GM21390 (cell line): ENCODE measurements at regions not wholly inside any gene's neighbourhood (a gene's known extent, or its start where the extent isn't known, plus 50 kb on each side); places are given as distances from the start of the nearest gene placed in this dataset.

Source experiments
- ATAC-seq: cut with Tn5 transposase; IDR thresholded peaks from one replicate; pipeline ENCODE4 v1.9.1; 2021; ENCODE audit not compliant: unreplicated experiment

DNA sequence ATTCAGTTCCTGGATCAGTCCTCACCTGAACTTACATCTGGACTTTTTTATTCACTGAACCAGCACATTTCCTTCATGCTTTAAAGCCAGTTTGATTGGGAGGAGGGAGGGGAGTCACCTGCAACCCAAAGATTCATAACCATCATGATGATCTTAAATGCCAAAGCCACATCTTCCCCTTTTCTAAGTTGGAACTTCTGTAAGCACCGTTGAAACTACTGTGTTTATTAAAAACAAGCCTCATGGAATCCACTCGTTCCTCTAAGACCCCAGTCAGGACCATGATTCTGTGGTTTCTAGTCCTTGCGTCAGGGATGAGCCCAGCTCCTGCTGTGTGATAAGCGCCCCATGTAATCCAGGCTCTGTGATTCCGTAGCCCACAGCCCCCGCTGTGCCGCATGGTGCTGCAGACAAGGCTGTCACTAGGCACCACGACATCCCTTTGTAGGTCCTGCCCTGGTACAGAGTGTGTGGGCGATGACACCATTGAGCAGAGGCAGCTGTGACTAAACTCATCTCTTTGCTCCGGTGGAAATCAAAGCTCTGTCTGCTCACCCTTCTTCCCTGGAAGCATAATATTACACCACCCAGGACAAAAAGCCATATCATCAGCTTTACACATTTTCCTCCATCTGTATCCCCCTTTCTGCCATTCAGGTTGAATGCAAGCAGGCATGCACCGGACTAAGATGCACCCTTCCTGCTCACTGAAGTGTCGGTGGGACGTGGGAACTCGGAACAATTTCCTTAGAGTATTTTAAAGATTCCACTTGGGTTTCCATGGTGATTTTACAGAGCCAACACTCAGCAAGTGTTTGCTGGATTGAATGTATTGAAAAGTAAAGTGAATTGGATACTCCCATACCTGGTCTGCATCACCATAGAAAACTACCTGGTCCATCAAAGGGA is 132.0 kb upstream of the FSTL4 start:
- no peak for ATAC-seq

DNA sequence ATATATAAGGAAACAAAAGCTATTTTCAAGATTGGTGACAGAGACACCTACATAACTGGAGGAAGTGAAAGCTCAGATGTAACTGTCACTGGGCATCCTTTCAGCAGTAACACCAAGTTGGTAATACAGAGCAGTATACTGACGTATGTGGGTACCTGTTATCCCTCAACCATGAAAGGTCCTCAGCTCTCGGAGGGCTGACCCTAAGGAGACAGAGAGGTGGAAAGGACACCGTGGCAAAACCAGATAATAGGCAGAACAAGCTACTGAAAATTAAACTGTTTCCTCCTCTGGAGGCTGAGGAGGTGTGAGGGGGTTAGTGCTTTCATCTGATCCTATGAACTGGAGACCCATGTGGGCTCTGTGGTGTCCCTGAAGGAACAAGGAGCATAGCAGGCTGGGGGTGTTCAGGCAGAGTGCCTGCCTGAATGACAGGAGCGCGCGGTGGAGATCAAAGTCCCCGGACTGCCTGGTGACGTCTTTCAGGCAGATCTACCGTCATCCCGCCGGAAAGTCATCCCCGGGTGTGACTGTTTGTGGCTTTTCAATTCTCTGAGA is 130.2 kb upstream of the FSTL4 start:
- no peak for ATAC-seq

DNA sequence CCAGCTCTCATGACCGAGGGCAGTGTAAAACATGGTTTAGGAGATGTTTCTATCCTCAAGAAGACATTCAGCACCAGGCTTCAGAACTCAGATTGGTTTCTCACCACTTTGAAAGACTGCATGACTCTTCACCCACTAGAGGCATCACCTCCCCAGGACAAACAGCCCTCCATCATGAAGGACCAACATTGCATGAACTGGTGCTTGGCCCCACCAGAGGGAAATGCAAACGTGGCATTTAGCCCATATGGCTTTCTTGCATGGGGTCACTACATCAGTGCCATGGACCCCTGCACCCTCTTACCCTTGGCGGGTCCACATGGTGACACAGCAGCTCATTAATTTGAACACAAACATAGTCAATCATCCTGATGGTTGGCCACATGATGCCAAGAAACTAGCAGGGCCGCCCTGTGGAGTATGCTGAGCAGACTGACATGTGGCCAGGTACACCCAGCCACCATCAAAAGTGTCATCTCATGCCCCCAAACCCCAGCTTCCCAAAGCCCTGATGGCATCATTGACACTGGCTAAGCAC is 129.5 kb upstream of the FSTL4 start:
- ATAC-seq = no peak

DNA sequence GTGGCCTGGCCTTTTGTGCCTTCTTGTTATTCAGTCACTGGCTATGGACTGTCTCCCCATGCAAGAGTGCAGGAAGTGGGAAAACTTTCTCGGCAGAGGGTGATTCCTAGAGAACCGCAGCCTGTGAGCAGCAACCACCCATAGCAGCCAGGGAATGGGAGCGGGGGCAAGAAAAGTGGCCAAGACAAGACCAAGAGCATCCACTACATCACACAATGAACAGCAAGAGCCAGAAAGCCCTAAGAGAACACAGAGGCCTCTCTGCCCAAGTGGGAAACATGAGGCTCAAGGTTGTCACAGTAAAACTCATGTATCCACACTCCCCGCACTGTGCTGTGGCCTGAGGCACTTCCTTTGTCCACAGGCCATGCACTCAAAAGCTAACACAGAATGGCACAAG is 129.1 kb upstream of the FSTL4 start:
- no peak for ATAC-seq

DNA sequence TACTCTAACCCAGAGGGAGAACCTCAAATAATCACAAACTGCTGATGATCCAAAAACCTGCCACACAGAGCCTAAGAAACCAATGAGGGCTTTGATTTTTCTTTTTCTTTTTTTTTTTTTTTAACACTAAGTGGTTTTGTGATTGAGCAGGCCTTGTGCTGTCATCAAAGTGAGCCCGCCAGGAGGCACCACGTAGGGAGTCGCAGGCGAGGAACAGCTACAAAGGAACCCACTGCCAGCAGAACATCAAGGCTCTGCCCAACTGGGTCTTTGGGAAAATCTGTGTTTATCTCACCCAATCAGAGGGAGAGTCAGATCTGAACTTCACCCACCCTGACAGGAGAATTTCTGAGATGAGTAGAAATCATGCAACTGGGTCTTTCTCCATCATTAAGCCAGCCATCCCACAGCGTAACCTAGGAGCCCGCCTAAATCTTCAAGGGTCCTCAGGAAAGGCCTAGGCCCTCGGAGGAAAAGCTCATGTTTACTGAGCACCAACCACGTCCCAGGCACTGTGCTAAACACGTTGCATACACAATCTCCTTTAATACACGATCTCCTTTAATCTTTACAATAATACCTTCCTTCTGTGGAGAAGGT is 126.9 kb upstream of the FSTL4 start:
- no peak for ATAC-seq

DNA sequence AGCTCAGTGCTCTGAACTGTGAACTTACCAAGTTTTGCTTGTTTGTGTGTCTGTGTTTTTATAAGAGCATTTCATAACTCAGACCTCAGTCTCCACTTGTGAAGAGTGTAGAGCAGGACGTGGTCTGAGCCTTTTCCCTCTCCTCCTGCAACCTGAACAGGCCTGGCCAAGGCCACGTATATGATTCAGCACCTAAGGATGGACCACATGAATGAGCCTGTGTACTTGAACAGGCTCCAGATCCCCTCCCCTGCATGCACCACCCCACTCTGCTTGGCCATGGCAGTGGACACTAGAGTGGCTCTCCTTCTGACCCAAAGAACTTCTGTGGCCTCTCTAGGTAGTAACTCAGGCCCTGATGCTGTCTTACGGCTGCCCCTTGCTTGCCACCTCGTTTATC is 125.9 kb upstream of the FSTL4 start:
- no peak for ATAC-seq

DNA sequence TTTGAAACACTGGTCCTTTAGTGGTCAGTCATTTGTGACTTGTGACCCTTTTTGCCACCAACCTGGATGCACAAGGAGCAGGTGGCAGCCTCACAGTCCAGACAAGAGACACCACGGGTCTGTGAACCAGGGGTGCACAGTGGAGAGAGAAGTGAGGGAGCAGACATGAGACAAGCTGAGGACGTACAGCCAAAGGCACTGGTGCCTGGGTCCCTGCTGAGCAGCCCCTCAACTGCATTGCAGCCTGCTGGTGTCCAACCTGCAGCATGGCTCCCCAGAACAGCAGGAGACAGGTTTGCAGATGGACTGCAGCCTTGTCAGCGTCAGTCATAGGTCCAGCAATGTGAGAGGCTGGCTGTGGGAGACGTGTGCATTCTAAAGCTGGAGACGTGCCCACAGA is 124.2 kb upstream of the FSTL4 start:
- no peak for ATAC-seq

DNA sequence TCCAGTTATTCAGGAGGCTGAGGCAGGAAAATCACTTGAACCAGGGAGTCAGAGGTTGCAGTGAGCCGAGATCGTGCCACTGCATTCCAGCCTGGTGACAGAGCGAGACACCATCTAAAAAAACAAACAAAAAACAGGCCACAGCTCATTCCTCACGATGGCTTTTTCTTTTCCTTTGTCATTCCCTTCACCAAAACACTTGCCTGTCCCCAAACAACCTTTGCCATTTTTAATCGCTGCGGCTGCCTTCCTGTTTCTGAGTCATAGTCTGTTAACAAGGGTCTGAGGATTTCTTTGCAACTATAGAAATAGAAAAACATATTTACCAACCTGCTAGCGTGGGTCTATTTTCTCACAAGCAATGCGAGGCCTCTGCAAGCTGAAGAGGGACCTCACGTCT is 123.0 kb upstream of the FSTL4 start:
- ATAC-seq = no peak

DNA sequence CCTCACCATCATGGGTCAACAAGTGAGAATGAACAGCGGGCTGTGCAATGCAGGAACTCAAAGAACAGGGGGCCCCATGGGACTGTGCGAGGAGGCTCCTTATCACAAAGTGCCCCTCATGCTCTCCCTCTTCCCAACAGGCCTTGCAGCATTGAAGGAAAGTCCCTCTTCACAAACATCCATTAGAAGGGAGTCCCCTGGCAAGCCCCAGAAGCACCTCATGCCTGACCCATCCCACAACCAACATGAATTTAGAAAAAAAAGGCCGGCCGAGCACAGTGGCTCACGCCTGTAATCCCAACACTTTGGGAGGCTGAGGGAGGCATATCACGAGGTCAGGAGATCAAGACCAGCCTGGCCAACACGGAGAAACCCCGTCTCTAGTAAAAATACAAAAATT is 122.6 kb upstream of the FSTL4 start:
- no peak for ATAC-seq

DNA sequence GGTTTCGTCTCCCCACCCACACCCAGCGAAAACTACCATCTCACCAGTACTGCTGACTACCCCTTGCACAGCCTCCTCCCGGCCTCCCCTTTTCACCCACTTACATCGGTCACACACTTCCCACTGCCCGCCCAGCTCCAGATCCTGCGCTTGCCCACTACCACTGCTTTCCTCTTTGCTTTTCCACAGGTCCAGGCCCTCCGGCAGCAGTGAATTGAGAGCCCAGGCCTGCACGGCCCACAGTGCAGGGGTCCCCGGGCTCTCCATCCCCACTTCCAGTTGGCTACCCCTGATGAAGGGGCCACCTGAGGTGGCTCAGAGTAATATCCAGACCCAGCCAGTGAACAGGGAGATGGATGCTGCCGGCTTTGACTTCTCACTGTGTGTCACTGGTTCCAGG is 120.2 kb upstream of the FSTL4 start:
- ATAC-seq = no peak

DNA sequence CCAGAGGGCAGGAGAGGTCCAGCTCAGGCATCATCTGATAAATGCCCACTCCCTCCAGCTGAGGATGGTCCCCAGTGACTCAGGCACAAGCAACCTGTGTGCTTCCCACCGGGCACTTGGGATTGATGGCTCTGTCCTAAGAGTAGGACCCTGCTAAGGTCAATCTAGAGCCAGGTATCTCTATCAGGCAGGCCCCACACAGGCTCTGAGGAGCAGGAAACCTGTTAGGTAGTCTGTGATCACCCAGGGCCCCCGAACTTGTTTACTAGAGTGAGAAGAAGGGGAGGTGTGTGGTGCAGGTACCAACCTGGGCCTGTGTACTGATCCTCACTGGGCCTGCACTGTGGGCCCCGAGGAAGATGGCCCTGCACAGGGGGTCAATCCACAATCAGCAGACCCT is 119.6 kb upstream of the FSTL4 start:
- no peak for ATAC-seq

DNA sequence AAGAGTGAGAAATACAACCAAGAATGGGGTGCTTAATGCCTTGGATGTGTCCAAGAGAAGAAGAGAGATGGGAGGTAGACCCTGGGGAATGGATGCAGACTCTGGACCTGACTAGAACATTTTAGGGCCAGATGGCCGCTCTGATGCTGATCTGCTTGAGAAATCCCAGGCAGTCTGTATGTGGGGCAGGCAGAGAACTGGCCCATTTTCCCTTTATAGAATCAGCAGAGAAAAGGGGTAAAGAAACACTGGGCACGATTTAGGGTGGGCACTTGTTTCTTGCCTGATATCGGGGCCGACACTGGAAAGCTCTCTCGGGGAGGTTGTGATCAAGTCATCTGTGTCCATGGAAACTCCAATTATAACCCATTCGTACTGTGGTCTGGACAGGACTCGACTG is 118.5 kb upstream of the FSTL4 start:
- ATAC-seq = no peak

DNA sequence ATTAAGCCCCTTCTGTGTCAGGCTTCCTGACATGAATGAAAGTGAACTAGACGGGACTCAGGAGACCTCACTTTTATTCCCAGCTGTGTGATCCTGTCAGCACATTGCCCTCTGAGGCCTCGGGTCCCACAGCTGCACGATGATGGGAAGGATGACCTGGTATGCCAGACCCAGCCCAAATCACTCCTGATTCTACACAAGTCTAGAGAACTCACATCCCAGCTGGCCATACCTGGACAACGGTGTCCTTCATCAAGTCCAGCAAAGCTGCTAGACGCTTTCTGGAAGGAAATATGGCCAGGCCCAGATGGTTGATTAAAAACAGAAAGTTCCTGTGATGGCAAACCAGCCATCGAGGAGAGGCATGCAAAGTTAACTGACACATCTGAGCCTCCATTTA is 118.0 kb upstream of the FSTL4 start:
- no peak for ATAC-seq

DNA sequence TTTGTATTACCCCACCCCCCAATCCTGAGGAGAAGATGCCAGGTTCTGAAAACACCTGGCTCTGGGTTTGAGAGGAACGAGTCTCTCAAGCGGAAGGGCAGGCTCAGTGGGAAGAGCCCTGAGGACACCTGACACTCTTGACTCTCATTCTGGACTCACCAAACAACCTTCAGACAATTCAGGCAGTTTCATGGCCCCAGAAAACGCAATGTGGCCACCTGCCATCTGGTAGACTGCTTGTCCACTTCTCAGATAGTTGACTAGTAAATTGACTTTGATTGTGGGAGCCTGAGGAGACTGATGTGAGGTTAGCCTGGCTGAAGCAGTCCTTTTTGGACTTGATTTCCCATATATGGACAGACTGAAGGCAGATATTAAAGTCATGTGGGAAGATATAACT is 117.5 kb upstream of the FSTL4 start:
- no peak for ATAC-seq

DNA sequence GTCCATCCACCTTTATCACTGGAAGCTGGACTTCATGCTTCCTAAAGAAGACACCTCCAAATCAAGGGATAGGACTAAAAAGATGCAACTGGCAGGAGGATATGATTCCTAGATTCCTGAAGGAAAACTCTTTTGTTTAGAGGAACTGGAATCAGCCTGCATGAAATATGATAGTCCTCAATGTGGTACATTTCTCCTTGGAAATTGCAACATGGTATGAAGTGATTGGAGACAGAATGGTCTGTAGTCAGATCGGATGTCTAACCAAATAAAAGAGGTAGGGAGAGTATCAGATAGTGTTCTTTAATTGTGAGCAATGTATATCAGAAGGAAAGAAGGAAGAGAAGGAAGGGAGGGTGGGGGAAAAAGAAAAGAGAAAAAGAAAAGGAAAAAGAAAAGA is 116.1 kb upstream of the FSTL4 start:
- ATAC-seq = no peak

DNA sequence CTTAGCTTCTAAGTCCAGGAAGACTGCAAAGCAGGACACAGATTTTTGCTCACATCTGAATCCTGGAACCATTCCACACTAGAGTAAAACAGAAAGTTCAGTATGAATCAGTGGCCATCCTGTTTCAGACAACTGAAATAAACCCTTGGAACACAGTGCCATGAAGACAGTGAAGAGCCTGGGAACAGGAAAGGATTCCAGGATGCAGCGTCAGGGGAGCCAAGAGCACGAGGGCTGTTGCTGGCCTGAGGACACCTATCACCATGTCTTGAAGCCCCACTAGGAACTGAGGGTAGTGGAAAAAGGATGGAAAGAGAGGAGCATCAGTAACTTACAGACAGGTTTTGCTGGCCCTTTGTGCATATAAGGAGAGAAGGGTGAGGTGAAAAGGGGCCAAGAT is 115.3 kb upstream of the FSTL4 start:
- ATAC-seq = no peak

DNA sequence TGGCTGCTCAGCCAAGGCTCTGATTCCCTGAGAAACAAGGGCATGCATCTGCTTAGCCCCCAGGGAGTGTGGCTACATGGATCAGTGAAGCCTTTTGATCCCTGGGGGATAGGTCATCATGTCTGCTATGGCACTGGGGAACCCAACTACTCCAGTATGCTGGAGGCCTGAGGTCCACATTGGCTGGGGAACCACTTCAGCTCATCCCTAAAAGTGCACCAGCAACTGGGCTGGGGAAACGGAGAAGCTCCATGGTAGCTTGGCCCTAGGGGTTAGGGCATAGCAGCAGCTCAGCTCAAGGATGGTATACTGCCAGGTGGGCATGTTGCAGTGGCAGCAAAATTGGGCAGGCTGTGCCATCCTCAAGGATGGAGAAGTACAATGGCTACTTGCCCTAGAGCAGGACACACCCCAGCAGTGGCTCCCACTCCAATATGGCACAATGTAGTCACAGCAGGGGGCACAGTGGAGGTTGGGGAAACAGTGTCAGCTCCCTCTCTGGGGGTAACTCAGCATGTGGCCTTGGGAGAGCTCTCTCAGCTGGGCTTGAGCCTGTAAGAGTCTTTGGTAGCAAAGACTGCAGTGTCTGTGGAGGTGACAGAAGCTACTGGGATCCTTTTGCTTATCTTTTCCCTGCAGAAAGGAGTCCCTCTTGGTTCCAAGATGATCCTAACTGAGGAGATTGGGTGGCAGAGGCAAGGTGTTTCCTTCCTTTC is 111.5 kb upstream of the FSTL4 start:
- no peak for ATAC-seq

DNA sequence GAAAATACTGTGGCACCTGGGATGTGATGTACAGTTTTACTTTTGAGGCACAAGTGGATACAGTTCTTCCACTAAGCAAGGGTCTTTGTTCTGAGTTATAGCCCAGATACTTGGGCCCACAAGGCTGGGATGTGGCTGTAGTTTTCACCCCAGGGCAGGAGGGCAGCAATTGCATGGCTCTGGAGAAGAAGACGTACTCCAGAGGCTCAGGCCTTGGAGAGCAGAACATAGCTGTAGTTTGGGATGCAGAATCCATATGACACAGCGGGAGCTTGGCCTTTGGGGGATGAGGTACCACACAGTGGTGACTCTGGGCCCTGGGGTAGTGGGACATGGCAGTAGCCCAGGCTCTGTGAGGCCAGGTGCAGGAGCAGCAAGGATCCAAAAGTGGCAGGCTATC is 110.8 kb upstream of the FSTL4 start:
- no peak for ATAC-seq

DNA sequence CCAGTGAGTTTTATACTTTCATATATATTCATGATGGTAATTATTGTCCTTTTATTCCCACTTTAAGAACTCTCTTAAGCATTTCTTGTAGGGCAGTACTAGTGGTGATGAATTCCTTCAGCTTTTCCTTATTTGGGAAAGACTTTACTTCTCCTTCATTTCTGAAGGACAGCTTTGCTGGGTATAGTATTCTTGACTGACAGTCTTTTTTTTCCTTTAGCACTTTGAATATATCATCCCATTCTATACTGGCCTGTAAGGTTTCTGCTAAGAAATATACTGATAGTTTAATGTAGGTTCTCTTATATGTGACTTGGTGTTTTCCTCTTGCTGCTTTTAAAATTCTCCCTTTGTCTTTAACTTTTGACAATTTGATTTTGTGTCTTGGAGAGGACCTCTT is 109.0 kb upstream of the FSTL4 start:
- no peak for ATAC-seq

DNA sequence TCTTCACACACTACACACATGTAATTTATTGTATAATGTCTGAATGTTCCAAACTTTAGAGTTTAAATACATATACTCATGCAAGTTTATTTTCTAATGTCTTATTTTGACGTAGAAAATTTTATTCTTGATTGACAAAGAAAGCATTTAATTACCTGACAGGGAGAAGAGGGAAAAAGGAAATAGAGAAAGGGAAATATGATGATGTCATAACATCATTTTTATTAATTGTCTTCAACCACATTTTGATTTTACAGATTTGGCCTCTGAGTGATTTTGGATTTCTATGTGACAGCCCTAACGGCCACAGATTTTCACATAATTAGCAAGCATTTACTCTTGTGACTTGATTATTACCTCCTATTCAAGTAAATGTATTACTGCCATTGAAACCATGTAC is 106.1 kb upstream of the FSTL4 start:
- no peak for ATAC-seq

DNA sequence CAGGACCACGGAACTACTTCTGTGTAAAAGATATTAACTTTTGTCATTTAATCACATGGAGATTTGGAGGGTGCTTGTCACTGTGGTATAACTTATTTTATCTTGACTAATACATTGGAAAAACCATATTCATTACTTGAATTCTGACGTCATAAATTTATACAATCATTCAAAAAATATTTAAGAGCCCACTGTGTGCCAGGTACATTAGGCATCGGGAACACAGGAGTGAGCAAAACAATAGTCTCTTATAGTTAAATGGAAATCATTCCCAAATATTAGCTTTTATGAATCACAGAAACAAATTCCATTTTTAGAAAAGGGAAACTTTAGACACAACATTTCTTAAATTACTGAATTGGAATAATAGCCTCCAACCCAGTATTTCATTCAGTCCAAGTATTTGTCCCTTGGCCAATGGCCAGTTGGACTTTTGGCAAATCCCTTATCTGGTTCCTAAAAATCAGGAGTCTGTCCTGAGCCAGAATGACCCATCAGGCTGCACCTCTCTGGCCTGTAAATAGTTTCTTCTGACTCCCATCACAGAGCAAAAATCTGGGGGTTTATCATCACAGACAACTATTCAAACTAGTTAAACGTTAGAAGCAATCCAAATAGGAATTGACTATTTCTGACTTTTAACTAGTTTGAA is 104.3 kb upstream of the FSTL4 start:
- no peak for ATAC-seq
